GM10266 (cell line): ENCODE measurements at regions not wholly inside any gene's neighbourhood (a gene's known extent, or its start where the extent isn't known, plus 50 kb on each side); places are given as distances from the start of the nearest gene placed in this dataset.
"Not testable (repeated sequence)": the region's sequence is repeated elsewhere in the genome, so short reads cannot be mapped to it uniquely, and the experiment has no call there.

Experiments used
- DNase-seq: peaks from one replicate; pipeline ENCODE4 v3.0.0; 2012; ENCODE audit errors: extremely low spot score
- TF ChIP-seq, protein P1 (sequence below): IDR thresholded peaks from 2 replicates; pipeline ENCODE4 v1.5.1; 2012; ENCODE audit warnings: mild to moderate bottlenecking, low read depth; ENCODE audit not compliant: control insufficient read depth, insufficient read depth; ENCODE audit errors: missing control alignments

DNA sequence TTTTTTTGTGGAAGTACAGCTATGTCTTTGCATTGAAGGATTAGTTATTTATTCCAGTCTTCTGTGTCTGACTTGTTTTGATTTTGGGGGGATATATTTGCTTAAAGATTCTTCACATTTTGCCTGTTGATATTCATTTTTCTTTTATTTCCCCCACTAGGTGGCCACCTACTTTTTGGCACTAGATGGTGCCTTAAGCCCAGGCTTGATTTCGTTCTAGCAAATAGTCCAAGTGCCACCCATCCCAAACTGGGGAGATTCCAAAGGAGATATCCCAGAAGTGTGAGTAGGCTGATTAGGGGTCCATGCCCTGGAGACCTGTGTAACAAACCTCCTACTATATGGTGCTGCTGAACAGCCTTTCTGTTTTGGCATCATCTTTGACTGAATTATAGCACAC, 80.0 kb upstream of the SPATA16 start:
- DNase-seq, result no peak
- TF ChIP-seq, protein P1, sequence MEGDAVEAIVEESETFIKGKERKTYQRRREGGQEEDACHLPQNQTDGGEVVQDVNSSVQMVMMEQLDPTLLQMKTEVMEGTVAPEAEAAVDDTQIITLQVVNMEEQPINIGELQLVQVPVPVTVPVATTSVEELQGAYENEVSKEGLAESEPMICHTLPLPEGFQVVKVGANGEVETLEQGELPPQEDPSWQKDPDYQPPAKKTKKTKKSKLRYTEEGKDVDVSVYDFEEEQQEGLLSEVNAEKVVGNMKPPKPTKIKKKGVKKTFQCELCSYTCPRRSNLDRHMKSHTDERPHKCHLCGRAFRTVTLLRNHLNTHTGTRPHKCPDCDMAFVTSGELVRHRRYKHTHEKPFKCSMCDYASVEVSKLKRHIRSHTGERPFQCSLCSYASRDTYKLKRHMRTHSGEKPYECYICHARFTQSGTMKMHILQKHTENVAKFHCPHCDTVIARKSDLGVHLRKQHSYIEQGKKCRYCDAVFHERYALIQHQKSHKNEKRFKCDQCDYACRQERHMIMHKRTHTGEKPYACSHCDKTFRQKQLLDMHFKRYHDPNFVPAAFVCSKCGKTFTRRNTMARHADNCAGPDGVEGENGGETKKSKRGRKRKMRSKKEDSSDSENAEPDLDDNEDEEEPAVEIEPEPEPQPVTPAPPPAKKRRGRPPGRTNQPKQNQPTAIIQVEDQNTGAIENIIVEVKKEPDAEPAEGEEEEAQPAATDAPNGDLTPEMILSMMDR, result peak; percentile 39

DNA sequence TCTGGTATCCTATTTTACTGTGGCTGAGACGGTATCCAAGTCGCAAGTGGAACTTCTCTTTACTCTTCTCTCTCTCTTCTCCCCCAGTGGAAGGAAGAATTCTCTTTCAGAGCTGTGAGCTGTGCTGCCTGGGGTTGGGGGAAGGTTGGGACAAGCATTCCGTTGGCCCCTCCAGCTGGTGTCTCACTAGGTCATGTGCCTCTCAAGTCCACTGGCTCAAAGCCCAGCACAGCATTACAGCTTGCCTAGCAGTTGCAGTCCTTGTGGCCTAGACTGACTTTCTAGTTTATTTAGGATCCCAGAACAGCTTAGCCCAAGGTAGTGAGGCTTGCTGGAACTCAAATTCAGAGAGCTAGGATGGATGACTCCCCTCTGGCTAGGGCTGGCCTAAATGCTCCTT, 76.1 kb upstream of the SPATA16 start:
- no peak for DNase-seq
- TF ChIP-seq, protein P1, result no peak

DNA sequence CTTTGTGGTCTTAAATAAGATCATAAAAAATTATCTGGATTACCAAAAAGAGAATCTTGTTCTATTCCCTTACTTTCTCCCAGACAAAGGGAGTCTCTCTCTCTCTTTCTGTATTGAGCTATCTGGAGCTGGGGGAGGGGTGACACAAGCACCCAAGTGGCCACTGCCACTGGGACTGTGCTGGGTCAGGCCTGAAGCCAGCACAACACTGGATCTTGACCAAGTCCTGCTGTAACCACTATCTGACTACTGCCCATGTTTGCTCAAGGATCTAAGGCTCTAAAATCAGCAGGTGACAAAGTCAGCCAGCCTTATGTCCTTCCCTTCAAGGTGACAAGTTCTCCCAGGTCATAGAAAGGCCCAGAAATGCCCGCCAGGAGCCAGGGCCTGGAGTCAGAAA, 75.0 kb upstream of the SPATA16 start:
- no peak for DNase-seq
- TF ChIP-seq, protein P1, result no peak

DNA sequence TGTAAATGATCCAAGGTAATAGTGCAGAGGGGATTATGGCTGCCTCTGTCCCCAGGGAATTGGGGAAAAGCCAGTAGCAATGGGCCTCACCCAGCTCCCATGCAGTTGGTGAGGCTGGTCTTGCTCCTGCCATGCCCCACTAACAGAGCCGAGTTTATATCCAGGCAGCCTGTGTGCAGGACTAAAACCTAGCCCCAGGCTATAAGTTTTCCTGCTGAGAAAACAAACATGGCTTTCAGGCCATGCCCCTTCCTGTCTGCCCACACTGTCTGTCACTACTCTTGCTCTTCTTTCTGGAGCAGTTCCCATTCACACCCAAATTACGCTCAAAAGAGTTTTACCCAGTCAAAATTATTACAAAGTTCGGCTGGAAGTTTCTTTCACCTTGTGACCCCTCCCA, 73.5 kb upstream of the SPATA16 start:
- DNase-seq, result no peak
- TF ChIP-seq, protein P1, result no peak

DNA sequence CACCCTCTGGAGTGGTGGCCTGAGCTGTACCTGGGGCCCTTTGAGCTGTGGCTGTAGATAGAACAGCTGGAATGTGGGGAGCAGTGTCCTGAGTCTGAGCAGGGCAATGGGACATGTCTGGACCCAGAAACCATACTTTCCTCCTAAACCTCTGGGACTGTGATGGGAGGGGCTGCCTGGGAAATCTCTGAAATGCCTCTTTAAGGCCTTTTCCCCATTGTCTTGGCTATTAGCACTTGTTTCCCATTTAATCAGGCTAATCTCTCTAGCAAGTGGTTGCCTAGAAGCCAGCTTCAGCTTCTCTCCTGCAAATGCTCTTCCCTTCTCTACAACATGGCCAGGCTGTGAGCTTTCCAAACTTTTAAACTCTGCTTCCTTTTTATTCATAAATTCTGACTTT, 58.5 kb upstream of the SPATA16 start:
- TF ChIP-seq, protein P1, result no peak
- no peak for DNase-seq

DNA sequence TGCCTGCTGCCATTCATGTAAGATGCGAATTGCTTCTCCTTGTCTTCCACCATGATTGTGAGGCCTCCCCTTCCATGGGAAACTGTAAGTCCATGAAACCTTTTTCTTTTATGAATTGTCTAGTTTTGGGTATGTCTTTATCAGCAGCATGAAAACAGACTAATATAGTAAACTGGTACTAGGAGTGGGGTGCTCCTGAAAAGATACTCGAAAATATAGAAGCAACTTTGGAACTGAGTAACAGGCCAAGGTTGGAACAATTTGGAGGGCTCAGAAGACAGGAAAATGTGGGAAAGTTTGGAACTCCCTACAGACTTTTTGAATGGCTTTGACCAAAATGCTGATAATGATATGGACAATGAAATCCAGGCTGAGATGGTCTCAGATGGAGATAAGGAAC, 53.8 kb upstream of the SPATA16 start:
- DNase-seq, result not testable (repeated sequence)

DNA sequence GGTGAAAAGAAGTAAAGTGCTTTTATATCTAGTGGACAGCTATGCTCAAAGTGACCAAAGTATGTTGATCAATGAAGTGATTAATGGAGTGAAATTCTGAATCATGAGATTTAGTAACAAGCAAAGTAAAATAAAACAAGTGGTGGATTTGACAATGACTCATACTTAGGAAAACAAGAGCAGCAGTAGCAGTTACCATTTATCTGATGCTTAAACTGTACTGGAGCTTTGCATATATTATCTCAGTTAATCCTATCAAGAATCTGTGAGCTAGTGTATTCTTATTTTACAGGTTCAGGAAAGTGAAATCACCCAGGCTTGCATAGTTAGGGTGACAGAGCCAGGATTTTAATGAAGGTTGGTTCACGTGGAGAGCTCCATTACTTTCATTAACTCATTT, 50.6 kb upstream of the SPATA16 start:
- no peak for DNase-seq
- TF ChIP-seq, protein P1, result no peak
